A549 (cell line): ENCODE measurements at regions not wholly inside any gene's neighbourhood (a gene's known extent, or its start where the extent isn't known, plus 50 kb on each side); places are given as distances from the start of the nearest gene placed in this dataset.

Experiments used
- ATAC-seq, 2 experiments: fragments of 200-7000 bp in 1 of 2; fragments of >200 bp in 1 of 2; cut with Nextera tagmentation in 1 of 2; cut with Tn5 transposase in 1 of 2; 3 replicates each; pipeline versions ENCODE4 v1.8.0 to v1.9.1; 2018 to 2020; ENCODE audit warnings: mild to moderate bottlenecking in 1 of 2, moderate library complexity in 1 of 2
- CTCF ChIA-PET: fragments of 300-600 bp; sonication (Branson Sonifier 250); formaldehyde crosslinking; extraction: SDS; loops from one replicate; lab custom pipeline; 2021; ENCODE audit warnings: antibody characterized with exemption, inconsistent platforms; lab: Yijun Ruan, JAX
- POLR2A ChIA-PET: fragments of 350-600 bp; formaldehyde crosslinking; extraction: SDS; loops from one replicate; lab custom pipeline; 2021; ENCODE audit warnings: antibody characterized with exemption, inconsistent platforms; lab: Yijun Ruan, JAX
- DNase-seq, 2 experiments: peaks; one replicate each; pipeline versions ENCODE4 v3.0.0 to v3.0.0-alpha.2; 2011 to 2016; ENCODE audit warnings: low read depth in 1 of 2, low spot score in 1 of 2
- FAIRE-seq: peaks from 2 replicates; lab custom pipeline; 2011; peaks lifted over from hg19 to GRCh38; lab: Jason Lieb, UNC
- H3K27ac ChIP-seq, 2 experiments: fragments of >200 bp; sonication (Bioruptor Twin); formaldehyde crosslinking; 3 replicates each; pipeline ENCODE4 v1.5.1; 2016 to 2017
- H3K4me1 ChIP-seq: fragments of >200 bp; sonication (Bioruptor Twin); formaldehyde crosslinking; 3 replicates; pipeline ENCODE4 v1.6.1; 2016
- H3K4me2 ChIP-seq: fragments of >200 bp; sonication (Bioruptor Twin); formaldehyde crosslinking; 3 replicates; pipeline ENCODE4 v1.6.1; 2016
- H3K4me3 ChIP-seq: fragments of >200 bp; sonication (Bioruptor Twin); formaldehyde crosslinking; 3 replicates; pipeline ENCODE4 v1.5.1; 2016
- H3K9me3 ChIP-seq: fragments of >200 bp; sonication (Bioruptor Twin); formaldehyde crosslinking; 3 replicates; pipeline ENCODE4 v1.6.1; 2016
- ATOH8 ChIP-seq: fragments of 250-450 bp; sonication (Bioruptor Pico); IDR thresholded peaks from 2 replicates; pipeline ENCODE4 v1.5.0; 2020; ENCODE audit warnings: low read depth, mild to moderate bottlenecking, moderate library complexity
- CBX2 ChIP-seq: fragments of 200-600 bp; sonication (generic); IDR thresholded peaks from 2 replicates; pipeline ENCODE4 v1.6.1; 2016; ENCODE audit warnings: low read depth, mild to moderate bottlenecking, borderline replicate concordance
- CHD2 ChIP-seq: fragments of 150-350 bp; IDR thresholded peaks from 2 replicates; pipeline ENCODE4 v1.6.1; 2014; ENCODE audit warnings: low read length; ENCODE audit not compliant: partially characterized antibody
- EHF ChIP-seq: fragments of 250-450 bp; sonication (Bioruptor Pico); IDR thresholded peaks from 2 replicates; pipeline ENCODE4 v1.5.0; 2020; ENCODE audit warnings: mild to moderate bottlenecking
- EHMT2 ChIP-seq: fragments of 200-600 bp; sonication (generic); IDR thresholded peaks from 2 replicates; pipeline ENCODE4 v1.6.1; 2016; ENCODE audit warnings: antibody characterized with exemption, low read depth, mild to moderate bottlenecking, moderate library complexity
- ESRRA ChIP-seq: fragments of 150-350 bp; IDR thresholded peaks from 2 replicates; pipeline ENCODE4 v1.6.1; 2014; ENCODE audit warnings: mild to moderate bottlenecking, low read length, borderline replicate concordance
- FOSB ChIP-seq: fragments of 250-450 bp; sonication (Bioruptor Pico); IDR thresholded peaks from 2 replicates; pipeline ENCODE4 v1.5.0; 2020; ENCODE audit warnings: mild to moderate bottlenecking, moderate library complexity
- FOSL2 ChIP-seq, 2 experiments: fragments of 450-650 bp in 1 of 2; fragments of >200 bp in 1 of 2; sonication (Bioruptor Twin) in 1 of 2; formaldehyde crosslinking; IDR thresholded peaks; 2 replicates each; pipeline versions ENCODE4 v1.5.0 to v1.6.1; 2016 to 2020; ENCODE audit warnings: mild to moderate bottlenecking in 1 of 2, moderate library complexity in 1 of 2
- HMGXB4 ChIP-seq: fragments of 250-450 bp; sonication (Bioruptor Pico); IDR thresholded peaks from 2 replicates; pipeline ENCODE4 v1.5.0; 2021; ENCODE audit warnings: mild to moderate bottlenecking, moderate library complexity, borderline replicate concordance
- HOXA7 ChIP-seq: fragments of 250-450 bp; sonication (Bioruptor Pico); IDR thresholded peaks from 2 replicates; pipeline ENCODE4 v1.5.0; 2020; ENCODE audit warnings: mild to moderate bottlenecking, moderate library complexity
- HOXB13 ChIP-seq: fragments of 250-450 bp; sonication (Bioruptor Pico); IDR thresholded peaks from 2 replicates; pipeline ENCODE4 v1.5.0; 2020; ENCODE audit warnings: low read depth, mild to moderate bottlenecking, moderate library complexity
- JUN ChIP-seq, 2 experiments: fragments of >200 bp; sonication (Bioruptor Twin); formaldehyde crosslinking; IDR thresholded peaks; 2 replicates in 1 of 2; 3 replicates in 1 of 2; pipeline ENCODE4 v1.6.1; 2016 to 2017
- KDM1A ChIP-seq: fragments of 200-600 bp; sonication (generic); IDR thresholded peaks from 2 replicates; pipeline ENCODE4 v1.6.1; 2016; ENCODE audit warnings: low read depth, mild to moderate bottlenecking
- KDM5A ChIP-seq: fragments of 200-600 bp; sonication (generic); IDR thresholded peaks from 2 replicates; pipeline ENCODE4 v1.6.1; 2016; ENCODE audit warnings: antibody characterized with exemption, mild to moderate bottlenecking
- MYC ChIP-seq: IDR thresholded peaks from 2 replicates; pipeline ENCODE4 v1.6.1; 2012; ENCODE audit warnings: mild to moderate bottlenecking, inconsistent platforms, low read length, improper control_type of control experiment, borderline replicate concordance
- NPAS2 ChIP-seq: fragments of 250-450 bp; sonication (Bioruptor Pico); IDR thresholded peaks from 2 replicates; pipeline ENCODE4 v1.8.0; 2022; ENCODE audit warnings: mild to moderate bottlenecking, moderate library complexity, borderline replicate concordance
- PHF8 ChIP-seq: fragments of 200-600 bp; sonication (generic); IDR thresholded peaks from 2 replicates; pipeline ENCODE4 v1.6.1; 2016; ENCODE audit warnings: low read depth, mild to moderate bottlenecking, antibody characterized with exemption, moderate library complexity, borderline replicate concordance
- POLR2AphosphoS2 ChIP-seq: conservative IDR thresholded peaks from 2 replicates; pipeline ENCODE4 v1.6.1; 2012; ENCODE audit warnings: low read length, improper control_type of control experiment, inconsistent platforms
- RARB ChIP-seq: fragments of 250-450 bp; sonication (Bioruptor Pico); IDR thresholded peaks from 2 replicates; pipeline ENCODE4 v1.8.0; 2021; ENCODE audit warnings: mild to moderate bottlenecking, moderate library complexity
- RCOR1 ChIP-seq: fragments of 150-350 bp; IDR thresholded peaks from 2 replicates; pipeline ENCODE4 v1.6.1; 2014; ENCODE audit warnings: antibody characterized with exemption, low read length, low read depth
- REST ChIP-seq: fragments of 200-600 bp; sonication (generic); IDR thresholded peaks from 2 replicates; pipeline ENCODE4 v1.6.1; 2016; ENCODE audit warnings: antibody characterized with exemption, mild to moderate bottlenecking, moderate library complexity
- RFX5 ChIP-seq: fragments of 450-650 bp; IDR thresholded peaks from 2 replicates; pipeline ENCODE4 v1.7.1; 2014; ENCODE audit warnings: antibody characterized with exemption, mild to moderate bottlenecking, moderate library complexity
- ZFP36 ChIP-seq: fragments of 450-650 bp; IDR thresholded peaks from 2 replicates; pipeline ENCODE4 v1.6.1; 2014; ENCODE audit warnings: borderline replicate concordance; ENCODE audit not compliant: partially characterized antibody
- WGBS: methylation state at CpG from one replicate; pipeline ENCODE4 v1.1.6; 2017; ENCODE audit errors: missing lambda C conversion rate; 5-methylcytosine and 5-hydroxymethylcytosine counted together

GRCh38 chr2:6730649-6731532 lies 134.8 kb downstream of the CMPK2 start:
- H3K4me1 ChIP-seq: no peaks in the 10 kb centered on the region
- 0% methylated on average over 5 of the region's 5 CpGs for WGBS
- no peak for DNase-seq
- FAIRE-seq: no peak
- no peak overlapping the region for H3K4me3 ChIP-seq
- ATAC-seq: no peak
- no peak overlapping the region for H3K27ac ChIP-seq
- H3K4me2 ChIP-seq: no peak overlapping the region
- H3K9me3 ChIP-seq: no peaks in the 10 kb centered on the region; the same call in 2 of the 3 replicates
- ChIA-PET CTCF (no interaction called here), POLR2A (no interaction called here)
- TF ChIP-seq HMGXB4: no peak
- TF ChIP-seq REST: no peak
- no peak for TF ChIP-seq PHF8
- TF ChIP-seq CHD2: no peak
- TF ChIP-seq POLR2AphosphoS2: no peak

- POLR2A ChIA-PET: no interaction called here
- Histone ChIP-seq H3K4me2 (no peak overlapping the region), H3K27ac (no peak overlapping the region), H3K4me1 (no peaks in the 10 kb centered on the region), H3K4me3 (no peak overlapping the region), H3K9me3 (no peaks in the 10 kb centered on the region)
- CTCF ChIA-PET: no interaction called here
- ATAC-seq: no peak
- no peak for TF ChIP-seq ZFP36
- TF ChIP-seq NPAS2 (CRISPR knock-in tag): no peak
- TF ChIP-seq RCOR1: no peak
- no peak for TF ChIP-seq HOXB13
- no peak for TF ChIP-seq MYC
- no peak for TF ChIP-seq KDM5A
- no peak for TF ChIP-seq KDM1A
- no peak for TF ChIP-seq CBX2
- WGBS: 29% methylated on average over 7 of the region's 7 CpGs
- DNase-seq: no peak
- FAIRE-seq: no peak
These were observed 126.2 kb downstream of the CMPK2 start for GRCh38 chr2:6739547-6739946.

GRCh38 chr2:6741229-6741628 lies 124.5 kb downstream of the CMPK2 start:
- WGBS: 6% methylated on average over 1 of the region's 1 CpG
- FAIRE-seq: no peak
- TF ChIP-seq ATOH8 (CRISPR knock-in tag) (no peak), HMGXB4 (no peak), RARB (CRISPR knock-in tag) (no peak), KDM5A (no peak), ESRRA (no peak), HOXA7 (no peak), CHD2 (no peak), FOSB (CRISPR knock-in tag) (no peak), RFX5 (no peak), JUN (IDR thresholded peaks at IDR 0.05) (no peak), EHMT2 (no peak), FOSL2 (IDR thresholded peaks at IDR 0.05) (no peak), FOSL2 (CRISPR knock-in tag; IDR thresholded peaks at IDR 0.05) (no peak), EHF (no peak)

More at GRCh38 chr2:6741229-6741628, 124.5 kb downstream of the CMPK2 start:
- Histone ChIP-seq H3K4me2 (no peak overlapping the region), H3K27ac (no peak overlapping the region), H3K9me3 (no peaks in the 10 kb centered on the region), H3K4me3 (no peak overlapping the region), H3K4me1 (no peaks in the 10 kb centered on the region)
- DNase-seq (no peak), ATAC-seq (no peak)
- POLR2A ChIA-PET: no interaction called here
- CTCF ChIA-PET: interaction anchor here (0.7 kb wide), 1 partner anchor 20 kb away, joined by 4 read pairs; no protein-coding TSS in a partner anchor
